GM21528 (cell line): ENCODE measurements at regions not wholly inside any gene's neighbourhood (a gene's known extent, or its start where the extent isn't known, plus 50 kb on each side); places are given as distances from the start of the nearest gene placed in this dataset.
"Not testable (repeated sequence)": the region's sequence is repeated elsewhere in the genome, so short reads cannot be mapped to it uniquely, and the experiment has no call there.

Source experiments
- ATAC-seq: cut with Tn5 transposase; IDR thresholded peaks from one replicate; pipeline ENCODE4 v1.9.1; 2021; ENCODE audit warnings: mild to moderate bottlenecking, moderate library complexity; ENCODE audit not compliant: unreplicated experiment, low FRiP score

- ATAC-seq, result no peak
Measured at GRCh38 chr1:73859227-73859626, 338.7 kb downstream of the LRRIQ3 start.

DNA sequence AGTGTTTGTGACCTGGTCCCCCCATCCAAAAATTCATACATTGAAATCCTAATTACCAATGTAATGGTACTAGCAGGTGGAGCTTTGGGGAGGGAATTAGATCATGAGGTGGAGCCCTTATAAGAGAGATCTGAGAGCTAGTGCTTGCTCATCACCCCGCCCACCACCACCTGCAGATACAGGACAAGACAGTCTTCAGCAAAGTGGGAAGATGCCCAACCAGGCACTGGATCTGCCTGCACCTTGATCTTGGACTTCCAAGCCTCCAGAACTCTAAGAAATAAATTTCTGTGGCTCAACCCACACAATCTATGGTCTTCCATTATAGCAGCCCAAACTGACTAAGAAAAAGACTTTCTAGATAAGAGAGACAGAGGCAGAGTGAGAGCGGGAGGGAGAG is 343.4 kb downstream of the LRRIQ3 start:
- ATAC-seq, result no peak

DNA sequence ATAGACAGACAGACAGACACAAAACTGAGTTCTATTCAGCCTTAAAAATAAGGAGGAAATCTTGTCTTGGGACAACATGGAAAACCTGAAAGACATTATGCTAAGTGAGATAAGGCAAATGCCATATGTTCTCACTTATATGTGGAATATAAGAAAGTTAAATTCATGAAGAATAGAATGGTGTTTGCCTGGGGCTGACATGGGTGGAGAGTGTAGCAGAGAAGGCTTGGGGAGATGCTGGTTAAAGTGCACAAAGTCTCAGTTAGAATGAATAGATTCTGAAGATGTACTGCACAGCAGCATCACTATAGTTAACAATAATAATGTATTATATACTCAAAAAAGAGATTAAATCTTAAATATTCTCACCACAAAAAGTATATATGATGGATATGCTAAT is 355.5 kb downstream of the LRRIQ3 start:
- ATAC-seq, result no peak

GRCh38 chr1:73839922-73840321 is 358.1 kb downstream of the LRRIQ3 start:
- ATAC-seq, result no peak

DNA sequence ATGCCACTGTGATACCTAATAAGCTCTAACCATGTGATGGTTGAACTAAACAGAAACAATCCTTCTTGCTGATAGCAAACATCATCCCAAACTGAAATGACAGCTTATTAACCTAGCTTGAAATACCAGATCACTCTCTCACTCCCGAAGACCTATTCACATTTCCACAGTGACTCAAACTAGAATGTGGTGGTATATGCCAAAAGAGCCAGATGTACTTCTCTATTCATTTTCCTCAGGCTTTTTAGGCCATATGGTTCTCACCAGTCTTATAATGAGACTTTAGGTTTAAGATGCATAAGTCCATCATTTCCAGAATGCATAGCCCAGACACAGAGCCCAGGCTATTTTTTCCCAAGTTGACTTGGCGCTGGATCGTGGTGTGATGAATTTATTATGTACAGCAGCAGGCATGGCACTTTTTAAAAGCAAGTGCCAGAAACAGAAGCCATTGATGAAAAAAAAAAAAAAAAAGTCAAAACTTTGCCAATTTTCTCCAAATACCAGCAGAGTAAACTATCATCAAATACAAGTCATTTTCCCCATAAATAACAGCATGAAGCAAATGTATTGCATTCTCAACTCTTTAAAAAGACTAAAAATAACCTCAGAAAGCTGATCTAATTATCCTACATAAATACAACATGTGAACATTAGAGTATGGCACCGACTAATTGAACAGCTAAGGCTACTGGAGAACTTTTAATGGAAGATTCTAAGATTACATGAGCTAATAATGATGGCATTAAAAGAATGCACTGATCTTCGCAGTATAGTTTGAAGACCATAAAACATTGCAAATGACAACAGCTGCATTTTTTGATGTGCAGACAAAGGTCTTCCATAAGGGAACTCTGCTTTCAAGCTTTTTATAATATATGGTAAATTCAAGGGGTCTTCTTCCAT is 365.4 kb downstream of the LRRIQ3 start:
- no peak for ATAC-seq

DNA sequence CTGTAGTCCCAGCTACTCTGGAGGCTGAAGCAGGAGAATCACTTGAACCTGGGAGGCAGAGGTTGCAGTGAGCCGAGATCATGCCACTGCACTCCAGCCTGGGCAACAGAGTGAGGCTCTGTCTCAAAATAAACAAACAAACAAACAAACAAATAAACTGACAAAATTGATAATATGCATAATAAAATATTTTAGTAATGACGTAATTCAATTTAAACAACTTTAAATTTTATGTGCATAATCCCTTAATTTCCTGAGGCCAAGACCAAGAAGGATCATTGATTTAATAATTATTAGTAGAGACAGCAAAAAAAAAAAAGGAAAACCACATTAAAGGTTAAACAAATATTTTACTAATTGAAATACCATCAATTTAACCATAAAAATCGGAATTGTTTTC is 370.7 kb downstream of the LRRIQ3 start:
- not testable (repeated sequence) for ATAC-seq

DNA sequence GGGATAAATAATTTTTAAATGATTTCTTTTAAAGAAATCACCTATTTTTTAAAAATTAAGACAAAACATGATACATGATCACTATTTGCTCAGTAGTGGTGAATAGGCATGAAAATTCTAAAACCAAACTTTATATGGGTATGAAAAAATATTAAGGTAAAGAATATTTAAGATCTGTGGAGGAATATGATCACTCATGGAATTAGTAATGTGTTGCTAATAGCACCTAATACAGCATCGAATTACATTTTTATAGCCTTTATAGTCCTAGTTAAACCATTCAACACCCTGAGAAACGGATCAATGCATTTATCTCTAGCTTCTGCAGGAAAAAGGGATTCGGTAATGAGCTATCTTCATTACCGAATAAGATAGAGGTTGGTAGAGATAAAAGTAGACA is 373.9 kb downstream of the LRRIQ3 start:
- ATAC-seq, result no peak

DNA sequence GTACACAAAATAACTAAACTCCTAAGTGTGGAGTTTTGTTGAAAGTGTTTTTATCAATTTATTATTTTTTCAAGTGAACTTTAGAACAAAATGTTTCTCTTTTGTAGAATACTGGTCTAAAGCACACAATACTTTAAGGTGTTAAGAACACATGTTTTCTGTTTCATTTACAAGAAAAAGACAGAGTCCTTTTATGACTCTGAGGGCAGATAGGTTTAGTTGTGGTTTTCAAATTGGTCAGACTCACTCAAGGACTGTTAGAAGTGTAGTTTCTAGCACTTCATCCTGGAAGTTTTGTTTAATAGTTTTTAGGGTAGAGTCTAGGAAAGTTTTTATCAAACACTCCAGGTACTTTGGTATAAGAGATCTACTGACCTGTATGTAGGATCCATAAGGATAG is 376.5 kb downstream of the LRRIQ3 start:
- peak; percentile 83 for ATAC-seq

DNA sequence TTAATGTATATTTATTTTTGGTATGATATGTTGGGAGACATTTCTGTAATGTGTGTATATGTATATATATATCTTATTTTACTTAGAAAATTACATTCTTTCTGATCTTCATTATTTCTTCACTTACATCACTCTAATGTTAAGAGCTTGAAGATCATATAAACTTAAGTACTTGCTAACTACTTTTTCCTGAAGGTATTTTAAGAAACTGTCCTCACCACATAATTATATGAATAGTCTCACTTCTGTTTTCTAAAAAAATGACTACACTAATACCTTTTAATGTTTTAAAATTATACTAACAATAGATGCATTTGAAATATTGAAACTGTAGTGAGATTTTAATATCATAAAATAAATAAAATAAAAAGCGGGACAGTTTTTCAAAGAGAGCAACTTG is 377.1 kb downstream of the LRRIQ3 start:
- peak; percentile 58 for ATAC-seq

GRCh38 chr1:73813716-73814115 is 384.3 kb downstream of the LRRIQ3 start:
- ATAC-seq, result no peak

- no peak for ATAC-seq
Measured at GRCh38 chr1:73813236-73813635, 384.7 kb downstream of the LRRIQ3 start.

DNA sequence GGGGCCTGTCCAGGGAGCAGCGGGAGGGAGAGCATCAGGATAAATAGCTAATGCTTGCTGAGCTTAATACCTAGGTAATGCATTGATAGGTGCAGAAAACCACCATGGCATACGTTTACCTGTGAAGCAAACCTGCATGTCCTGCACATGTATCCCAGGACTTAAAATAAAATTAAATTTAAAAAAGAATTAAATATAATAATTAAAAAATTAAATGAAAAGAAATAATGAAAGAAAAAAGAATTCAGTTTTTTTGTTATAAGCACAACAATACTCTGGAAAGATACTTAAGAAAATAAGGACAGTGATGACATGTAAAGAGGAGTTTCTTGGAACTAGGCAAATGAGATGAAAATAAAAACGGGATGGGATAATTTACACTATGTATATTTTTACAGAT is 386.2 kb downstream of the LRRIQ3 start:
- ATAC-seq, result no peak

- no peak for ATAC-seq
Measured at GRCh38 chr1:73804935-73805334, 393.0 kb downstream of the LRRIQ3 start.

- no peak for ATAC-seq
Measured at GRCh38 chr1:73803380-73803779, 394.6 kb downstream of the LRRIQ3 start.

DNA sequence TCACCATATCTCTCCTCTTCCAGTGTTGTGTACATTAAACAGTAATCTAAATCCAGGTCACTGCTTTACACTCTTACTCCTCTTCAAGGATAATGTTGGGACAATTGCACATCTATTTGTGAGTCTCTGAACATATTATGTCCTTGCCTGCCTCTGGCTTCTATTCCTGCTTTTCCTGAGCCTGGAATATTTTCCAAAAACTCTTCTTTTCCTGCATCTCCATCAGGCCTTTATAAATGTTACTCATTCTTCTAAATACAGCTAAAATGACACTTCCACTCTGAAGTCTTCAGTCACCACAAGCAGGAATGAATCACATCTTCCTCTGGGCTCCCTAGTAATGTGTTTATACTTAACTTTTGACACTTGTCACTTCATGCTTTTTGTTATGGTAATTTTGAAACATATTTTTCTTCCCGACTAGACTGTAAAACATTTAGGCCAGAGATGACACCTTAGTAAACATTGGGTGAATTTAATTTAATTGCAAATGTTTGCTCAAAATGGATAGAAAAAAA is 396.0 kb downstream of the LRRIQ3 start:
- ATAC-seq, result no peak

GRCh38 chr1:73800376-73800775 is 397.6 kb downstream of the LRRIQ3 start:
- ATAC-seq, result no peak

GRCh38 chr1:73789965-73790364 is 408.0 kb downstream of the LRRIQ3 start:
- ATAC-seq, result no peak

- ATAC-seq, result no peak
Measured at GRCh38 chr1:73784026-73784425, 413.9 kb downstream of the LRRIQ3 start.

GRCh38 chr1:73783352-73783751 is 414.6 kb downstream of the LRRIQ3 start:
- ATAC-seq, result no peak

DNA sequence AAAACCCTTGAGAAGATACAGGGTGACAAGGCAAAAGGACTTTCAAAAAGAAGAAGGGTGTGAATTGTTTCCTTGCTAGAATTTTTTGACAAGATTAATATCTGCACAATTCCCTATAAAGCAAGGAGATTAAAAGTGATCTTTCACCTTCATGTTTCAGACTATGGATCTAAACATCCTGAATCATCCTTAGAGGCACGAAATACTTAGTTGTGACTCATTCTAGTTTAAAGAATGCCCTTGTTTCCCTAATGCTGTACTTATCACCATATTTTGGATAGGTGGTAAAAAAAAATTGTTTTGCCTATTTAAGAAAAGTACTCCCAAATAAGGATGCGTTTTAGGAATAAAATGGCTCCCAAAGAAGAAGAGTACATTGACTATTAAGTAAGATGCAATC is 415.1 kb downstream of the LRRIQ3 start:
- ATAC-seq, result no peak

GRCh38 chr1:73781251-73781650 is 416.7 kb downstream of the LRRIQ3 start:
- no peak for ATAC-seq

DNA sequence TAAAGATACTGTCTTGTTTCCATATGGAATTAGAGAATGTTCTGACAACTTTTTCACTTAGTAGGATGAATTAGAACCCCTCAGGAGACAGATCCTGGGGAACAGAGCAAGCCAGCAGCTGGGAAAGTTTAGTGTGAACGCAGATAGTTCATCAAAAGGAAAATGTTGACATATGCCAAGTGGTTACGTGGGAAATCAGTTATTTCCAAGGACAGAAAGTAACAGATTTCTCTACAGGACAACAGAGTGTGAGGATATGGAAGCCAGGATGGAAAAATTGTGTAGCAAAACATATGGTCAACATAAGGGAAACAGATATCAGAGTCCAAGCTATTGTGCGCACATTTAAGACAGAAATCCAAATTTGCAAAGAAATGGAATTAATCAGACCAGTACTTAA is 419.5 kb downstream of the LRRIQ3 start:
- no peak for ATAC-seq
